Neural progenitor cell (in vitro differentiated cells): ENCODE measurements at regions not wholly inside any gene's neighbourhood (a gene's known extent, or its start where the extent isn't known, plus 50 kb on each side); places are given as distances from the start of the nearest gene placed in this dataset.

Experiments
- CTCF ChIP-seq: fragments of 200-600 bp; sonication (generic); IDR thresholded peaks from 2 replicates; pipeline ENCODE4 v1.5.1; 2017; ENCODE audit warnings: antibody characterized with exemption, mild to moderate bottlenecking
- EZH2 ChIP-seq: fragments of 200-600 bp; sonication (generic); IDR thresholded peaks from 2 replicates; pipeline ENCODE4 v1.6.1; 2017; ENCODE audit warnings: antibody characterized with exemption, mild to moderate bottlenecking, moderate library complexity
- EZH2phosphoT487 ChIP-seq: fragments of 200-600 bp; sonication (generic); IDR thresholded peaks from 2 replicates; pipeline ENCODE4 v1.6.1; 2017; ENCODE audit warnings: antibody characterized with exemption

- TF ChIP-seq EZH2phosphoT487 (no peak), CTCF (no peak), EZH2 (no peak)
Measured at GRCh38 chr14:85338895-85339294, 191.0 kb upstream of the FLRT2 start.
